ENCODE measurements at regions not wholly inside any gene's neighbourhood (a gene's known extent, or its start where the extent isn't known, plus 50 kb on each side); places are given as distances from the start of the nearest gene placed in this dataset.
"Not testable (repeated sequence)": the region's sequence is repeated elsewhere in the genome, so short reads cannot be mapped to it uniquely, and the experiment has no call there.

- not testable (repeated sequence) for DNase-seq
Measured at GRCh38 chr13:70981219-70981618, 873.0 kb upstream of the KLHL1 start.

- DNase-seq = no peak
Measured at GRCh38 chr13:70969321-70969720, 861.1 kb upstream of the KLHL1 start.

GRCh38 chr13:70967564-70967963 is 859.3 kb upstream of the KLHL1 start:
- no peak for DNase-seq

- DNase-seq = no peak
Measured at GRCh38 chr13:70964874-70965273, 856.6 kb upstream of the KLHL1 start.

GRCh38 chr13:70964124-70964523 is 855.9 kb upstream of the KLHL1 start:
- no peak for DNase-seq

GRCh38 chr13:70960841-70961443 is 852.7 kb upstream of the KLHL1 start:
- no peak for DNase-seq

GRCh38 chr13:70959035-70959775 is 851.0 kb upstream of the KLHL1 start:
- no peak for DNase-seq

- DNase-seq = no peak
Measured at GRCh38 chr13:70955887-70956286, 847.6 kb upstream of the KLHL1 start.

GRCh38 chr13:70950664-70951063 is 842.4 kb upstream of the KLHL1 start:
- no peak for DNase-seq

- no peak for DNase-seq
Measured at GRCh38 chr13:70945506-70945905, 837.3 kb upstream of the KLHL1 start.

- DNase-seq = no peak
Measured at GRCh38 chr13:70941454-70941853, 833.2 kb upstream of the KLHL1 start.

GRCh38 chr13:70938462-70938861 is 830.2 kb upstream of the KLHL1 start:
- no peak for DNase-seq

GRCh38 chr13:70932511-70932910 is 824.3 kb upstream of the KLHL1 start:
- no peak for DNase-seq

- DNase-seq = no peak
Measured at GRCh38 chr13:70923863-70924752, 815.9 kb upstream of the KLHL1 start.

GRCh38 chr13:70911286-70911685 is 803.0 kb upstream of the KLHL1 start:
- no peak for DNase-seq

- DNase-seq = no peak
Measured at GRCh38 chr13:70908795-70909194, 800.5 kb upstream of the KLHL1 start.

GRCh38 chr13:70905035-70905434 is 796.8 kb upstream of the KLHL1 start:
- DNase-seq = no peak

- no peak for DNase-seq
Measured at GRCh38 chr13:70896136-70896535, 787.9 kb upstream of the KLHL1 start.

- DNase-seq = no peak
Measured at GRCh38 chr13:70895599-70895998, 787.3 kb upstream of the KLHL1 start.

- no peak for DNase-seq
Measured at GRCh38 chr13:70894258-70894657, 786.0 kb upstream of the KLHL1 start.

- DNase-seq = no peak
Measured at GRCh38 chr13:70893832-70894231, 785.6 kb upstream of the KLHL1 start.

GRCh38 chr13:70890289-70890688 is 782.0 kb upstream of the KLHL1 start:
- no peak for DNase-seq

GRCh38 chr13:70889163-70889562 is 780.9 kb upstream of the KLHL1 start:
- DNase-seq = no peak

GRCh38 chr13:70884196-70884595 is 775.9 kb upstream of the KLHL1 start:
- DNase-seq = no peak
